Testis (tissue), 2 donors: ENCODE measurements at regions not wholly inside any gene's neighbourhood (a gene's known extent, or its start where the extent isn't known, plus 50 kb on each side); places are given as distances from the start of the nearest gene placed in this dataset.

Source experiments
- CTCF ChIP-seq, 3 experiments: fragments of 450-650 bp in 2 of 3; fragments of 200-600 bp in 1 of 3; sonication (generic) in 1 of 3; IDR thresholded peaks; one replicate each; pipeline ENCODE4 v1.5.1; 2016 to 2019; ENCODE audit warnings: antibody characterized with exemption in 3 of 3, mild to moderate bottlenecking in 2 of 3, moderate library complexity in 1 of 3
- POLR2A ChIP-seq: fragments of 450-650 bp; IDR thresholded peaks from one replicate; pipeline ENCODE4 v1.6.1; 2017; ENCODE audit warnings: antibody characterized with exemption, mild to moderate bottlenecking, moderate library complexity

- TF ChIP-seq CTCF (IDR thresholded peaks at IDR 0.05): no peak
- no peak for TF ChIP-seq POLR2A
Observed at GRCh38 chr7:128172151-128172550, 68.9 kb upstream of the LEP start.
